Right lobe of liver (tissue), 6 donors: ENCODE measurements at regions not wholly inside any gene's neighbourhood (a gene's known extent, or its start where the extent isn't known, plus 50 kb on each side); places are given as distances from the start of the nearest gene placed in this dataset.

ENCODE experiments used
- ATAC-seq, 4 donors: fragments of 200-7000 bp; cut with Tn5 transposase; one replicate each; pipeline ENCODE4 v1.9.1; 2020; ENCODE audit warnings: mild to moderate bottlenecking in 4 of 4, moderate library complexity in 4 of 4
- DNase-seq, 3 donors: peaks; one replicate each; pipeline ENCODE4 v3.0.0-alpha.2; 2020
- H3K27ac ChIP-seq, 3 donors: fragments of 200-600 bp; one replicate each; pipeline ENCODE4 v1.8.0; 2022
- H3K27me3 ChIP-seq, 2 donors: fragments of 200-600 bp; one replicate each; pipeline ENCODE4 v1.8.0; 2022
- H3K36me3 ChIP-seq, 4 donors: fragments of 200-600 bp; sonication (generic) in 1 of 4; one replicate each; pipeline versions ENCODE4 v1.5.1 to v1.8.0; 2017 to 2022; ENCODE audit warnings: control low read depth in 1 of 4
- H3K4me1 ChIP-seq, 4 donors: fragments of 200-600 bp; sonication (generic) in 1 of 4; one replicate each; pipeline versions ENCODE4 v1.5.1 to v1.8.0; 2017 to 2022; ENCODE audit warnings: control low read depth in 1 of 4
- H3K4me3 ChIP-seq, 3 donors: fragments of 200-600 bp; one replicate each; pipeline ENCODE4 v1.8.0; 2022
- H3K9me3 ChIP-seq, 4 donors: fragments of 200-600 bp; sonication (generic) in 1 of 4; one replicate each; pipeline versions ENCODE4 v1.5.1 to v1.8.0; 2017 to 2022; ENCODE audit warnings: control low read depth in 1 of 4
- CTCF ChIP-seq, 4 donors: fragments of 200-600 bp in 3 of 4; fragments of 450-650 bp in 1 of 4; IDR thresholded peaks; one replicate each; pipeline versions ENCODE4 v1.5.1 to v1.8.0; 2016 to 2022; ENCODE audit warnings: antibody characterized with exemption in 4 of 4, mild to moderate bottlenecking in 2 of 4
- POLR2A ChIP-seq: fragments of 450-650 bp; IDR thresholded peaks from one replicate; pipeline ENCODE4 v1.6.1; 2017; ENCODE audit warnings: antibody characterized with exemption, mild to moderate bottlenecking
- WGBS: methylation state at CpG from one replicate; pipeline ENCODE4 v1.1.6; 2018; ENCODE audit warnings: low coverage, low lambda C conversion rate; ENCODE audit not compliant: insufficient coverage; ENCODE audit errors: missing lambda C conversion rate; 5-methylcytosine and 5-hydroxymethylcytosine counted together
- intact Hi-C, 2 donors: fragments of 100-400 bp; cut with DNase I; formaldehyde crosslinking; loops; one replicate each; pipeline versions ENCODE4 v1.11.2 to v1.14.1; 2022
- donor health status: DM: no; HTN: yes; CAD: no.
- donor health status: DM: no; HTN: no; CAD: no.
- donor health status: DM: no; HTN: no; CAD: no.
- donor health status: DM: no; HTN: yes; CAD: no.
- donor health status: DM: no; HTN: yes; CAD: no.

- no peak overlapping the region for H3K27ac ChIP-seq
- 79% methylated on average over 1 of the region's 1 CpG for WGBS
Measured at GRCh38 chr5:37999593-37999992, 159.8 kb upstream of the GDNF start.

GRCh38 chr5:37996918-37997317 lies 157.1 kb upstream of the GDNF start:
- ATAC-seq, result no peak
- 74% methylated on average over 2 of the region's 3 CpGs for WGBS
- Histone ChIP-seq H3K27me3 (no peaks in the 10 kb centered on the region), H3K9me3 (no peaks in the 10 kb centered on the region), H3K36me3 (no peaks in the 10 kb centered on the region), H3K4me3 (no peak overlapping the region), H3K4me1 (no peaks in the 10 kb centered on the region), H3K27ac (no peak overlapping the region)
- intact Hi-C loops, result no loop called here
- TF ChIP-seq POLR2A, result no peak
- TF ChIP-seq CTCF (IDR thresholded peaks at IDR 0.05), result no peak
- no peak for DNase-seq

More at GRCh38 chr5:37999593-37999992, 159.8 kb upstream of the GDNF start:
- no peaks in the 10 kb centered on the region for H3K36me3 ChIP-seq
- intact Hi-C loops, result no loop called here
- H3K4me1 ChIP-seq, result no peaks in the 10 kb centered on the region
- DNase-seq (no peak), ATAC-seq (no peak)
- no peak overlapping the region for H3K4me3 ChIP-seq
- no peak for TF ChIP-seq CTCF (IDR thresholded peaks at IDR 0.05)
- no peak for TF ChIP-seq POLR2A
- H3K9me3 ChIP-seq, result no peaks in the 10 kb centered on the region
- H3K27me3 ChIP-seq, result no peaks in the 10 kb centered on the region

- ATAC-seq, result no peak
Measured at GRCh38 chr5:37994729-37995128, 154.9 kb upstream of the GDNF start.

GRCh38 chr5:37991301-37992299 lies 151.8 kb upstream of the GDNF start:
- no peak overlapping the region for H3K4me3 ChIP-seq
- no peak for TF ChIP-seq POLR2A
- TF ChIP-seq CTCF (IDR thresholded peaks at IDR 0.05), result no peak
- H3K9me3 ChIP-seq, result no peaks in the 10 kb centered on the region
- no peaks in the 10 kb centered on the region for H3K4me1 ChIP-seq
- ATAC-seq (no peak), DNase-seq (no peak)
- intact Hi-C loops, result no loop called here
- H3K36me3 ChIP-seq, result no peaks in the 10 kb centered on the region
- H3K27me3 ChIP-seq, result no peaks in the 10 kb centered on the region
- H3K27ac ChIP-seq, result no peak overlapping the region
- WGBS, result 55% methylated on average over 8 of the region's 10 CpGs

More at GRCh38 chr5:37994729-37995128, 154.9 kb upstream of the GDNF start:
- intact Hi-C loops, result no loop called here
- no peaks in the 10 kb centered on the region for H3K36me3 ChIP-seq
- no peaks in the 10 kb centered on the region for H3K27me3 ChIP-seq
- no peaks in the 10 kb centered on the region for H3K9me3 ChIP-seq
- no peaks in the 10 kb centered on the region for H3K4me1 ChIP-seq
- no peak overlapping the region for H3K4me3 ChIP-seq
- TF ChIP-seq POLR2A (no peak), CTCF (IDR thresholded peaks at IDR 0.05) (no peak)
- WGBS, result 40% methylated on average over 1 of the region's 1 CpG
- no peak for DNase-seq
- H3K27ac ChIP-seq, result no peak overlapping the region
